Kidney glomerular epithelial cell (primary cell): ENCODE measurements at regions not wholly inside any gene's neighbourhood (a gene's known extent, or its start where the extent isn't known, plus 50 kb on each side); places are given as distances from the start of the nearest gene placed in this dataset.

Experiments
- DNase-seq: peaks from one replicate; lab custom pipeline; 2025; lab: John Stamatoyannopoulos, UW

DNA sequence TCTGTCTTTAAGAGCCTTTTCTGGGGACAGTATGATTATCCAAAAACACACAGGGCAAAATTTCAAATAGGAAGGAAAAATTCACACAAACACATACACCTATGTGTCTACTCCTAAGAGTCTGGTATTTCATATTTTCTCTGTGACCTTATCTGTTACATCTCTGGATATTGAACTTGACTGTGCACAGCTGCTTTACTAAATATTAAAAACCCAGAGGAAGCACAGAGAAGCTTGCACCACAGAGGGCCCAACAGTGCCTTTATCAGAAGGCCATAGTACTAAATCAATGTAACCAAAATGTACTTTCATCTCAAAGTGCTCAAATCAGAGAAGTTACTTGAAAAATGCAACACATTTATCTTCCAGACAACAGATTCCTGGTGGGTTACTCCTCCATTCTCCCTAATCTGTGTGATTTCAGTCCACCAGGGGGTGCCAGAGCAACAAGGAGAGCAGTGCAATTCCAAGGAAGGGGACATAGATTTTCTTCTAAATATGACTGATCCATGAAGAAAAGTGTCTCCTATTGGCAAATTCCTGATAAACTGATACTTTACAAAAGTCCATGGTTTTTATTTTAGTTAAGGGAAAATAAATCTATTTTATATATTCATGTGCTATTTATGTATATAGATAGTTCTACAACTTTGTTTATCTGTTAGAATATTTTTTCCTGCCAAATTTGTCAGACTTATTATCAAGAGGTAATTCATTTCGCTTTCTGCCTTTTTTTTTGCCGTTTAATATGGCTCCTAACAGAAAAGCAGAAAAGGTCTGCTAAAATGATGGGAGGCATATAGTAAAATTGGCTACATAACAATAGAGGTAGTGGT, 617.6 kb downstream of the LRFN5 start:
- peak; percentile 53 for DNase-seq

DNA sequence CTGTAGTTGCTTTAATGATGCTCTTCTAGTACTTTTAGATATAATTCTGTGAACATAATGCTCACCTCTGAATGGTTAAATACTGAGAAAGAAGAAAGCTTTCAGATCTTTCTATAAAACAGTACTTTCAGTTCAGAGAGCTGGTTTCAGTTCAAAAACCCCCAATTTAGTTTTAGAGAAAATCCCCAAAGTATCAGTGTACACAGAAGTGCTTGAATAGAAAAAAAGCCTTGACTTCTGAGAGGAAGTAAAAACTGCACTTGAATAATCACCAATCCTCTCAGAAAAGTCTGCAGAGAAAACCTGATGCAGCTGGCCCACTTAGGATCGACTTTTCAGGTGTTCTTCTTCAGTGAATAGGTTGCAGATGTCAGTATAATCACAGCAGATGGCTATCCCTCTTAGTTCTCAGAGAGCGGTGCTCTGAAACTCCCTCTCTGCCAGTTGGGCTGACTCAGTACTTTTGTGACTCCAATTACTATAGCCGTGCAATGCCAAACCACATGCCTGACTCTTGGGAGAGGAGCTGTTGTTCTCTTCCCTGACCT, 616.3 kb downstream of the LRFN5 start:
- peak; percentile 73 for DNase-seq

DNA sequence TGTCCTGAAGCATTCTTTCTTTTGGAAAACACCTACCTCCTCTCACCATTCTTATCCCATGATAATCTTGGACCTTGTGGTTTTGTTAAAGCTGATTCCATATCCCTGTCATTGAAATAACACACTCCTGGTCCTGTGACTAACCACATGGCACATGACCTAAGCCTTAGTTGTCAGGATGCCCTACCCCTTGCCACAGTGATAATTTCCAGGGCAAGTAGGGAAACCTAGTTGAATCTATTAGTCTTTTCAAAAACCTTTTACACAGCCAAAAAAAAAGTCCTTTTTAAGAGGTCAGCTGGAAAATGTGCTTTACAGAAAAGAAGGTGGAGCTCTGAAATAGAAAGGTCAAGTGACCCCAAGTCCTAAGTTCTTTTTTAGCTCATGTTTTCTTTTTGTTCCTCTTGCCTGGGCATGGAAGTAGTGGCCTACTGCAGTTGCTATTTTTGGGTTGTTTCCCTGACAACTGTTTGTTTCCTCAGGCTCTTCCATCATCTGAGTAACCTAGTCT, 608.4 kb downstream of the LRFN5 start:
- DNase-seq = peak; percentile 84

DNA sequence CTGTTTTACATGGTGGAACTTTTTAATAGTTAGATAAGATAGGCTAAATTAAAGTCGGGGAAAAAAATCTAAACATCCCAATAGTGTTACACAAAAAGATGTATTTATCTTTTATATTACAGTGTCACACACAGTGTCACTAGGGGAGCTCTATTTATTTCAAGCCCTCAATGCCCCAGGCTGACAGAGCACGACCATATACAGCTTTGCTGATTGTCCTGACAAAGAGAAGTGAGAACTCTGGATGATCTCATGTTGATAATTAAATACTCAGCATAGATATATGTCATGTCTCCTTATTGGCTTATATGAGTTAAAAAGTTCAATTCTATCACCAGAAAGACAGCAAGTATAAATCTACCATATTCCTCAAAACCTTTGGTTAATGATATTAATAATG, 594.3 kb downstream of the LRFN5 start:
- DNase-seq = no peak

- no peak for DNase-seq
Observed at GRCh38 chr14:42198010-42198409, 591.3 kb downstream of the LRFN5 start.

GRCh38 chr14:42192738-42193653, 586.3 kb downstream of the LRFN5 start:
- DNase-seq = peak; percentile 88

GRCh38 chr14:42190744-42191143, 584.1 kb downstream of the LRFN5 start:
- DNase-seq = no peak

GRCh38 chr14:42187846-42188245, 581.2 kb downstream of the LRFN5 start:
- no peak for DNase-seq

DNA sequence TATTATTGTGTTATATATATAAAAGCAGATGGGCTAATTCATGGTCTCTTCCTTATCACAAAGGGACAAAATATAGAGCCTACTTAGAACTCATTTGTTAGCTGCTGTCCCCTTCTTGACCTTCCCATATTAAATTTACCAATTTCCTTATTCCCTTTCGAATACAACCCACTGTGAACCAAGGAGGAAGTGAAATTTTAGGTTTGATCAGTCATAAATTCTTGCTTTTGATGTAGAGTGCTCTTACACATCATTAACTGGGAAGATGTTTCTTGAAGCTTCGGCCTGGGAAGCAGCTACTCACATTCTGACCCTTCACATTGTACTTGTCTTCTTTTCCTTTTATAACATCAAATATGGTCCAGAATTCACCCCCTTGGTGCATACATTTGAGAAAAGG, 579.0 kb downstream of the LRFN5 start:
- DNase-seq = no peak

DNA sequence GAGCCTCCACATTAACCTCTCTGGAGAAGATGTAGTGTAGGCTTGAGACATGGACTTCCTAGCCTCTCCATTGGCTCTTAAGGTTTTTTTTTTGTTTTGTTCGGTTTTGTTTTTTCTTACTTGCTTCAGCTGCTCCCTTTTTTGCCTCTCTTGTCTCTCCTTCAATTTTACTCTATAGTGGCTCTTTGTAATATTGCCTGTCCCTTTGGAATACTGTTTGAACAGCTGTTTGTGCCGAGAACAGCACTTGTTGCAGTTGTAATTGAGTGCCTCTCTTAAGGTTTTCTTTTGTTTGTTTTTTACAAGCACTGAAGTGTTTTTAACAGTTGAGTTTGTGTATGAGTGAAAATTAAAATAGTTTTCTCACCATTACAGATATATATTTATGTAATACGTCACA, 567.7 kb downstream of the LRFN5 start:
- no peak for DNase-seq

GRCh38 chr14:42173206-42173605, 566.5 kb downstream of the LRFN5 start:
- DNase-seq = no peak

DNA sequence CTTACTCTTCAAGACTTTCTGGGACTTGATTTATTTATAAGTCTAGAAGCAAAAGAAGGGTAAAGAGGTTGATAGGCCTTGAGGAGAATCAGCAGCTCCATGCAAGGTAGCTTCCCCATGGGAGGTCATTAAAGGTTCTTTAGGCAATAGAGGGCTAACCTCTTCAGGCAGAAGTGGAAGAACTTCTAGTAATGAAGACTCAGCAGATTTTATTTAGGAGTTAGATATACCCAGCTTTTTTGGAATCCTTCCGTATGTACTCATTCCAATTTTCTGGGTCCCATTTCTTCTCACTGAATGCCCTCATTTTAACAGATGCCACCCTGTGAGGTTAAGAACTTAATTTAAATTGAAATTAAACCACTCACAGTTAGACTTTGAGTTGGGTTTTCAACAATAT, 565.6 kb downstream of the LRFN5 start:
- DNase-seq = no peak

GRCh38 chr14:42163136-42163535, 556.5 kb downstream of the LRFN5 start:
- no peak for DNase-seq

GRCh38 chr14:42159138-42159537, 552.5 kb downstream of the LRFN5 start:
- DNase-seq = no peak

- DNase-seq = no peak
Observed at GRCh38 chr14:42149609-42150261, 543.1 kb downstream of the LRFN5 start.

GRCh38 chr14:42145766-42146165, 539.1 kb downstream of the LRFN5 start:
- DNase-seq = no peak

DNA sequence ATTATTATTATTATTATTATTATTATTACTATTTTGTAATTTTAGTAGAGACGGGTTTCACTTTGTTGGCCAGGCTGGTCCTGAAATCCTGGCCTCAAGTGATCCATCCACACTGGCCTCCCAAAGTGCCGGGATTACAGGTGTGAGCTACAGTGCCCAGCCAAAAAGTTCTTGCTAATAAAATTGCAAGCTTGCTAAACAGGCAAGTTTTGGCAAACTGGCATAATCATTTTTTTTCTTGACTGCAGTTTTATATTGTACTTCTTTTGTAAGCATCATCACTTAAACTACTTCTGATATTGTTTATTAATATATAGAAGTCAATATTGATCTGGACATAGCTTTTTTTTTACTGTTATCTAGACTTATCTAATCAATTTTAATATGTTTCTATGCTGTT, 536.4 kb downstream of the LRFN5 start:
- no peak for DNase-seq

DNA sequence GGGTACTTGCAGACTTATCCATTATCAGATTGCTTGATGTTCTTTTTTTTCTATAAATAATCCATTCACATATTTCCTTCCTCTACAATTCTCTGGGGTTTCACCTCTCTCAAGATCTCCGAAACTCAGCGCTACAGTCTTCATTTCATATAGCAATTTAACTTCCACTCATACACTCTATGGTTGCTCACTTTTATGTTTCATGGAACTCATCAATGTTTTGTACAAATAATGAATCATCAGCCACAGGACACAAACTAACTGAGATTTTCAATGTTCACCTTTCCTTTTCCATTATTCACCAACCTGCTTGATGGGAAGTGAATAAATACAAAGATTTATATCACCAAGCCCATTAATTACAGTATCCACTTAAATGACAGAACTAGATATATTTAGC, 534.7 kb downstream of the LRFN5 start:
- DNase-seq = no peak

DNA sequence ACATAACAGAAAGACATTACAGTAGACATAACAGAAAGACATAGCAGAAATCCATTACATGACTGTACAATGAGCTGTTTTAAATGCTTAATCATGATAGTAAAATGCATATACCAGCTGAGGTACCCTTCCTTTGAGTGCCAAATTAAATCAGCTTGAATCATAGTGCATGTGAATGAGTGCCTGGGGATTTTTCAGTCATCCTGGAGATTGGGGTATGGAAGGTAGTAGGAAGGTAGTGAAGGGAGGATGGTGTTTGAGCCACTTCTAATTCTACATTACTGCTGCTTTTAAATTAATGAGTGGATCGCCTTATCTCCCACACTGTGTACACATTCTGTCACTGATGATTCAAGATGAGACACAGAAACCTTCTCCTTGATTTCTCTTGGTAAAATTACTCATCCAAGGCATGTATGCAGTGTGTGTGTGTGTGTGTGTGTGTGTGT, 534.2 kb downstream of the LRFN5 start:
- DNase-seq = peak; percentile 85

GRCh38 chr14:42140001-42140400, 533.3 kb downstream of the LRFN5 start:
- no peak for DNase-seq

DNA sequence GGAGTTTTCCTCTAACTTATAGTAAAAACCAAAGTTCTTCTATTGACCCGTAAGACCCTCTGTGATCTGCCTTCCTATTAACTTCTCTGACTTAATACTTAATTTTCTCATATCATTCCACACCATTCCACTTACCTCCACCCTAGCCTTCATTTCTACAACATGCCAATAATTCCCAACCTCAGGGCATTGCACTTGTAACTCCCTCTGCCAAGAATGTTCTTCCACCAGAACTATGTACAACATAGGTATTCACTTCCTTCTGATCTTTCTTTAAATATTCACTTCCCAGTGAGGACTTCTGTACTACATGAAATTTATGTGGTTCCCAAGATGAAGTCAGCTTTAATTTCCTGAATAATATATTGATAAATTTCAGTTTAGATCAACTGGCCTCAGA, 531.7 kb downstream of the LRFN5 start:
- DNase-seq = no peak

DNA sequence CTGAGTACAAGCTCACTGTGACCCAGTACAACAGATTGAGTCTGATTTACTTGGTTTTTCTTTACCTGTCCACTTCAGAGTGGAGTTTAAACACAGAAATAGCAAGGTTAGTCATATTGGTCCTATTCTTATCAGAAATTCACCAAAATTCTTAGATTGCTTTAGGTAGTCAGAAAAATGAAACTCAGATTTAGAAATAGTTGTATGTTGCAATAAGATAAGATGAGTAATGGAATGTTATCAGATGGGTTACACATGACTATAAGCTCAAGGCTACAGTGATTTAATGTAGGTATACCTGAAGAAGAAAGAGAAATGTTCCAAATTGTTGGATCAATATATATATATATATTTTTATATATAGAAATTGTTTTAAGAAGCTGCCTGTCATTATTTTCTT, 524.1 kb downstream of the LRFN5 start:
- no peak for DNase-seq
